Endothelial cell of umbilical vein (primary cell): ENCODE measurements at regions not wholly inside any gene's neighbourhood (a gene's known extent, or its start where the extent isn't known, plus 50 kb on each side); places are given as distances from the start of the nearest gene placed in this dataset.

Experiments
- BruUV-seq: library from RNA; stranded (reverse); fragments of 400-500 nt; replicated peaks from 2 replicates; lab custom pipeline; 2021; lab: Mats Ljungman, UMichigan
- CTCF ChIA-PET: fragments of 300-600, 350-600 bp; sonication (Branson Sonifier 250); formaldehyde crosslinking; loops from one replicate; lab custom pipeline; 2021; ENCODE audit warnings: antibody characterized with exemption, inconsistent platforms; lab: Charles Lee
- POLR2A ChIA-PET: fragments of 300-600, 350-600 bp; sonication (Branson Sonifier 250); formaldehyde crosslinking; loops from one replicate; lab custom pipeline; 2021; ENCODE audit warnings: antibody characterized with exemption, inconsistent platforms; lab: Charles Lee
- DNase-seq: peaks from one replicate; pipeline ENCODE4 v3.0.0-alpha.2; 2011; ENCODE audit warnings: low read depth, low spot score
- FAIRE-seq: peaks from 2 replicates; lab custom pipeline; 2011; peaks lifted over from hg19 to GRCh38; lab: Jason Lieb, UNC
- H2AFZ ChIP-seq: 2 replicates; pipeline ENCODE4 v1.6.0; 2012; ENCODE audit warnings: low read depth, low read length, control low read depth, inconsistent platforms
- H3K27ac ChIP-seq: 2 replicates; pipeline ENCODE4 v1.5.1; 2011; ENCODE audit warnings: low read depth, mild to moderate bottlenecking, control low read depth, low read length, moderate library complexity; ENCODE audit not compliant: insufficient read depth
- H3K27me3 ChIP-seq, 2 experiments: 2 replicates each; pipeline versions ENCODE4 v1.6.0 to v1.6.1; 2011; ENCODE audit warnings: low read length in 2 of 2, mixed read lengths in 1 of 2; ENCODE audit not compliant: control insufficient read depth in 2 of 2, insufficient read depth in 2 of 2
- H3K36me3 ChIP-seq, 2 experiments: 2 replicates in 1 of 2; 3 replicates in 1 of 2; pipeline ENCODE4 v1.5.1; 2011; ENCODE audit warnings: low read length in 2 of 2, mild to moderate bottlenecking in 1 of 2, moderate library complexity in 1 of 2; ENCODE audit not compliant: control insufficient read depth in 2 of 2, insufficient read depth in 2 of 2; ENCODE audit errors: extremely low read depth in 1 of 2
- H3K4me1 ChIP-seq: 3 replicates; pipeline ENCODE4 v1.5.1; 2011; ENCODE audit warnings: mild to moderate bottlenecking, low read length; ENCODE audit not compliant: control insufficient read depth, insufficient read depth; ENCODE audit errors: extremely low read depth
- H3K4me2 ChIP-seq: 2 replicates; pipeline ENCODE4 v1.6.1; 2011; ENCODE audit warnings: low read length, control low read depth, mixed read lengths; ENCODE audit not compliant: insufficient read depth
- H3K4me3 ChIP-seq, 3 experiments: fragments of 200-600 bp in 1 of 3; sonication (generic), shearing (Covaris generic) in 1 of 3; replicated peaks in 1 of 3; 2 replicates each; pipeline ENCODE4 v1.5.1; 2011 to 2016; ENCODE audit warnings: control low read depth in 3 of 3, low read length in 3 of 3, mild to moderate bottlenecking in 2 of 3, inconsistent platforms in 1 of 3, low read depth in 1 of 3, moderate library complexity in 1 of 3; ENCODE audit not compliant: insufficient read depth in 1 of 3
- H3K79me2 ChIP-seq: 2 replicates; pipeline ENCODE4 v1.6.0; 2012; ENCODE audit warnings: low read length, inconsistent platforms; ENCODE audit not compliant: control insufficient read depth, insufficient read depth
- H3K9ac ChIP-seq: replicated peaks from 2 replicates; pipeline ENCODE3; 2011; ENCODE audit warnings: low read length, control low read depth; ENCODE audit not compliant: insufficient read depth; ENCODE audit errors: extremely low read depth
- H3K9me1 ChIP-seq: replicated peaks from 3 replicates; pipeline ENCODE4 v1.6.0; 2011; ENCODE audit warnings: mild to moderate bottlenecking, low read length; ENCODE audit not compliant: control insufficient read depth, insufficient read depth; ENCODE audit errors: extremely low read depth
- H3K9me3 ChIP-seq: replicated peaks from 2 replicates; pipeline ENCODE4 v1.5.1; 2012; ENCODE audit warnings: low read length, inconsistent platforms; ENCODE audit not compliant: control insufficient read depth, insufficient read depth
- H4K20me1 ChIP-seq: replicated peaks from 2 replicates; pipeline ENCODE3; 2011; ENCODE audit warnings: mild to moderate bottlenecking, low read length; ENCODE audit not compliant: control insufficient read depth, insufficient read depth; ENCODE audit errors: extremely low read depth
- CTCF ChIP-seq, 2 donors: IDR thresholded peaks; 1 replicate in 1 of 2; 2 replicates in 1 of 2; pipeline ENCODE4 v1.5.1; 2011; ENCODE audit warnings: low read length in 2 of 2, mild to moderate bottlenecking in 2 of 2, moderate library complexity in 2 of 2, control low read depth in 1 of 2, inconsistent platforms in 1 of 2, low read depth in 1 of 2; ENCODE audit not compliant: insufficient read depth in 1 of 2; ENCODE audit errors: extremely low read depth in 1 of 2
- GATA2 ChIP-seq: IDR thresholded peaks from 2 replicates; pipeline ENCODE4 v1.7.0; 2011; ENCODE audit warnings: low read depth, mild to moderate bottlenecking, moderate library complexity, mixed read lengths, low read length; ENCODE audit not compliant: insufficient read length, insufficient read depth
- JUN ChIP-seq: IDR thresholded peaks from 2 replicates; pipeline ENCODE4 v1.6.1; 2011; ENCODE audit warnings: borderline replicate concordance, low read depth; ENCODE audit not compliant: insufficient read length, insufficient read depth
- MAX ChIP-seq: IDR thresholded peaks from 2 replicates; pipeline ENCODE4 v1.6.1; 2011; ENCODE audit not compliant: insufficient read depth, insufficient read length
- MYC ChIP-seq: IDR thresholded peaks from one replicate; pipeline ENCODE4 v1.6.1; 2011; ENCODE audit warnings: mild to moderate bottlenecking, low read depth, low read length
- POLR2A ChIP-seq: IDR thresholded peaks from 2 replicates; pipeline ENCODE4 v1.6.1; 2012; ENCODE audit warnings: low read depth, mild to moderate bottlenecking, control low read depth, low read length
- POLR2AphosphoS5 ChIP-seq: IDR thresholded peaks from 2 replicates; pipeline ENCODE4 v1.6.1; 2012; ENCODE audit warnings: low read depth, mild to moderate bottlenecking, control low read depth, low read length, moderate library complexity; ENCODE audit not compliant: insufficient read depth
- dilution Hi-C: fragments of 300-500 bp; cut with MboI; formaldehyde crosslinking; loops from one replicate; pipeline ENCODE4 v1.15.0; 2019; ENCODE audit warnings: low sequenced_read_pairs; ENCODE audit not compliant: extremely low pct_ligation_motif_present
- intact Hi-C: fragments of 100-400 bp; cut with micrococcal nuclease; formaldehyde crosslinking; loops from one replicate; pipeline ENCODE4 v1.10.0; 2022

- CTCF ChIA-PET: interaction anchor here (0.5 to 1.2 kb wide), 3 partner anchors 63 to 110 kb away, joined by 3 to 4 read pairs (median 4); no protein-coding TSS in a partner anchor
- dilution Hi-C loops: no loop called here
- H4K20me1 ChIP-seq: no peaks in the 10 kb centered on the region
- no peak overlapping the region for H3K27ac ChIP-seq
- no peaks in the 10 kb centered on the region for H3K36me3 ChIP-seq
- no TSS peak for BruUV-seq
- peaks cover 20% of the 10 kb centered on the region for H3K4me1 ChIP-seq
- no peak overlapping the region for H3K4me3 ChIP-seq
- no peaks in the 10 kb centered on the region for H3K79me2 ChIP-seq
- no peaks in the 10 kb centered on the region for H3K27me3 ChIP-seq
- TF ChIP-seq POLR2AphosphoS5 (peak; percentile 40), MYC (no peak), CTCF (IDR thresholded peaks at IDR 0.05; ENCODE audit: extremely low read depth in 1 of 2, insufficient read depth in 1 of 2, low read depth in 1 of 2, low read length in 2 of 2) (no peak), GATA2 (no peak), MAX (no peak), POLR2A (peak; percentile 30), JUN (peak; percentile 10)
- POLR2A ChIA-PET: no interaction called here
- H3K9me3 ChIP-seq: no peaks in the 10 kb centered on the region
- no peak overlapping the region for H3K4me2 ChIP-seq
- peak overlapping the region; percentile 55 for H2AFZ ChIP-seq
- intact Hi-C loops: loop anchor here (2.0 to 10.0 kb wide), 3 partner anchors 73 to 845 kb away; partner anchors contain the start of gene PPP3CA
- H3K9me1 ChIP-seq: no peaks in the 10 kb centered on the region
- H3K9ac ChIP-seq: no peak overlapping the region
- peak; percentile 94 for DNase-seq
- FAIRE-seq: peak; percentile 89
Measured at GRCh38 chr4:101419336-101420135, 72.2 kb upstream of the PPP3CA start.
